ENCODE measurements at regions not wholly inside any gene's neighbourhood (a gene's known extent, or its start where the extent isn't known, plus 50 kb on each side); places are given as distances from the start of the nearest gene placed in this dataset.
A peak's percentile ranks its signal among the peaks of the same experiment; 100 is the strongest.

DNA sequence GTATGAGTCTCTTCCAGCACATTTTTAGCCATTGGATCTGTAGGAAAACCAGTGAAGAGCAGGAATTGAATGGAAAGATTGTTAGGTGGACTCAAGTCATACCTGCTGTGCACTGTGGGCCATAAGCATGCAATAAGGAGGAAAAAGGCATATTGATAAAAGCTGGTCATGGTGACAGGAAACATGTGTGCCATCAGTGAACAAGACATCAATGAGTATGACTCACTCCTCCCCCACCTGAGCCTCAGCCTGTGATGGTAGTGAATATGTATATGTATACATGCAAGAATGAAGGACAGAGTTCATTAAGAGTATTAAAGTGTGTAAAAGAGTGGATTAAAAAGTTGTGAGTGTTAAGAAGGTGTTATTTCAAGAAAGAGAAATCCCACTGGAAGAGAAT, 164.5 kb downstream of the TMEM38B start:
- H3K4me1 ChIP-seq (ENCODE audit: low read depth, poor library complexity, severe bottlenecking), result peaks cover 3% of the 10 kb centered on the region
- H3K9ac ChIP-seq, result no peak overlapping the region
- H3K27ac ChIP-seq, result no peak overlapping the region
- H2AFZ ChIP-seq (ENCODE audit: low read depth), result no peak overlapping the region
- peak overlapping the region; percentile 25; the same call in 1 of the 2 replicates for H3K4me2 ChIP-seq
- no peaks in the 10 kb centered on the region for H3K36me3 ChIP-seq (ENCODE audit: insufficient read depth)
- H3K79me2 ChIP-seq (ENCODE audit: insufficient read depth, low read depth), result no peaks in the 10 kb centered on the region
- H3K27me3 ChIP-seq (ENCODE audit: insufficient read depth, low read depth), result no peaks in the 10 kb centered on the region
- H3K4me3 ChIP-seq (IDR thresholded peaks at IDR 0.05; ENCODE audit: insufficient read depth, low read depth, low read length), result no peak overlapping the region
- TF ChIP-seq, protein P1, sequence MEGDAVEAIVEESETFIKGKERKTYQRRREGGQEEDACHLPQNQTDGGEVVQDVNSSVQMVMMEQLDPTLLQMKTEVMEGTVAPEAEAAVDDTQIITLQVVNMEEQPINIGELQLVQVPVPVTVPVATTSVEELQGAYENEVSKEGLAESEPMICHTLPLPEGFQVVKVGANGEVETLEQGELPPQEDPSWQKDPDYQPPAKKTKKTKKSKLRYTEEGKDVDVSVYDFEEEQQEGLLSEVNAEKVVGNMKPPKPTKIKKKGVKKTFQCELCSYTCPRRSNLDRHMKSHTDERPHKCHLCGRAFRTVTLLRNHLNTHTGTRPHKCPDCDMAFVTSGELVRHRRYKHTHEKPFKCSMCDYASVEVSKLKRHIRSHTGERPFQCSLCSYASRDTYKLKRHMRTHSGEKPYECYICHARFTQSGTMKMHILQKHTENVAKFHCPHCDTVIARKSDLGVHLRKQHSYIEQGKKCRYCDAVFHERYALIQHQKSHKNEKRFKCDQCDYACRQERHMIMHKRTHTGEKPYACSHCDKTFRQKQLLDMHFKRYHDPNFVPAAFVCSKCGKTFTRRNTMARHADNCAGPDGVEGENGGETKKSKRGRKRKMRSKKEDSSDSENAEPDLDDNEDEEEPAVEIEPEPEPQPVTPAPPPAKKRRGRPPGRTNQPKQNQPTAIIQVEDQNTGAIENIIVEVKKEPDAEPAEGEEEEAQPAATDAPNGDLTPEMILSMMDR (conservative IDR thresholded peaks at IDR 0.05; ENCODE audit: low read depth, low read length), result no peak
- H4K20me1 ChIP-seq (ENCODE audit: insufficient read depth), result no peaks in the 10 kb centered on the region

DNA sequence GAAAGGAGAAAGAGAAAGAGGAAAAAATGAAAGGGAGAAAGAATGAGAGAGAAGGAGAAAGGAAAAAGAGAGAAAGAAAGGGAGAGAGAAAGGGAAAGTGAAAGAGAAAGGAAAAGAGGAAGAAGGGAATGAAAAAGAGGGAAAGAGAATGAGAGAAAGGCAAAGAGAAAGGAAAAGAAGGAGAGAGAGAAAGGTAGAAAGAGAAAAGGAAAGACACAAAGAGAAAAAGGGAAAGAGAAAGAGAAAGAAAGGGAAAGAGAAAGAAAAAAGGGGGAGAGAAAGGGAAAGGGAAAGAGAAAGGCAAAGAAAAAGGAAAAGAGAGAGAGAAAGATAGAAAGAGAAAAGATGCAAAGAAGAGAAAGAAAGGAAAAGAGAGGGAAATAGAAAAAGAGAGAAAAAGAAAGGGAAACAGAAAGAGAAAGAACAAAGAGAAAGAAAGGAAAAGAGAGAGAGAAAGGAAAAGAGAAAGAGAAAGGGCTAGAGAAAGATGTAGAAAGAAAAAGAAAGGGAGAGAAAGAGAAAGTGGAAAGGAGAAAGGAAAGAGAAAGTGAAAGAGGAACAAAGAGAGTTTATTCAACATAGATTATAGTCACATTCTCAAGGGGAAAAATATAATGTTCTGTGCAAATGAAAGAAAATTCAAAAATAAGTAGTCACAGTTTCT, 165.2 kb downstream of the TMEM38B start:
- Histone ChIP-seq H3K79me2 (ENCODE audit: insufficient read depth, low read depth) (no peaks in the 10 kb centered on the region), H2AFZ (ENCODE audit: low read depth) (no peak overlapping the region), H3K4me2 (peak overlapping the region; percentile 25; the same call in 1 of the 2 replicates), H3K9ac (no peak overlapping the region), H3K27ac (no peak overlapping the region), H3K27me3 (ENCODE audit: insufficient read depth, low read depth) (no peaks in the 10 kb centered on the region), H3K36me3 (ENCODE audit: insufficient read depth) (no peaks in the 10 kb centered on the region), H3K4me3 (IDR thresholded peaks at IDR 0.05; ENCODE audit: insufficient read depth, low read depth, low read length) (no peak overlapping the region), H4K20me1 (ENCODE audit: insufficient read depth) (no peaks in the 10 kb centered on the region), H3K4me1 (ENCODE audit: low read depth, poor library complexity, severe bottlenecking) (peaks cover 3% of the 10 kb centered on the region)
- TF ChIP-seq, protein P1 (conservative IDR thresholded peaks at IDR 0.05; ENCODE audit: low read depth, low read length), result no peak

DNA sequence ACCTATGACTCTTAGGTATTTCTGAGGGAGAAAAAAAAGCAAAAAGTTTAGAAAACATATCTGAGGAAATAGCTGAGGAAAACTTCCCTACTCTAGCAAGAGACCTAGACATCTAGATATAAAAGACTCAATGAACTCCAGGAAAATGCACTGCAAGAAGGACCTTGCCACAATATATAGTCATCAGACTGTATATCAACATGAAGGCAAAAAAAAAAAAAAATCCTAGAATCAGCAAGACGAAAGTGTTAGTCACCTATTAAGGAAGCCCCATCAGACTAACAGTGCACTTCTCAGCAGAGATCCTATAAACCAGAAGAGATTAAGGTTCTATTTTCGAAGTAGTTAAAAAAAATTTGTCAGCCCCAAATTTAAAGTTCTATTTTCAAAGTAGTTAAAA, 166.2 kb downstream of the TMEM38B start:
- no peak overlapping the region for H2AFZ ChIP-seq (ENCODE audit: low read depth)
- no peak overlapping the region for H3K4me3 ChIP-seq (IDR thresholded peaks at IDR 0.05; ENCODE audit: insufficient read depth, low read depth, low read length)
- H3K79me2 ChIP-seq (ENCODE audit: insufficient read depth, low read depth), result no peaks in the 10 kb centered on the region
- H3K4me2 ChIP-seq, result no peak overlapping the region
- H3K4me1 ChIP-seq (ENCODE audit: low read depth, poor library complexity, severe bottlenecking), result peaks cover 3% of the 10 kb centered on the region
- no peaks in the 10 kb centered on the region for H3K36me3 ChIP-seq (ENCODE audit: insufficient read depth)
- no peak overlapping the region for H3K27ac ChIP-seq
- TF ChIP-seq, protein P1 (conservative IDR thresholded peaks at IDR 0.05; ENCODE audit: low read depth, low read length), result no peak
- H3K9ac ChIP-seq, result no peak overlapping the region
- H3K27me3 ChIP-seq (ENCODE audit: insufficient read depth, low read depth), result no peaks in the 10 kb centered on the region
- H4K20me1 ChIP-seq (ENCODE audit: insufficient read depth), result no peaks in the 10 kb centered on the region

DNA sequence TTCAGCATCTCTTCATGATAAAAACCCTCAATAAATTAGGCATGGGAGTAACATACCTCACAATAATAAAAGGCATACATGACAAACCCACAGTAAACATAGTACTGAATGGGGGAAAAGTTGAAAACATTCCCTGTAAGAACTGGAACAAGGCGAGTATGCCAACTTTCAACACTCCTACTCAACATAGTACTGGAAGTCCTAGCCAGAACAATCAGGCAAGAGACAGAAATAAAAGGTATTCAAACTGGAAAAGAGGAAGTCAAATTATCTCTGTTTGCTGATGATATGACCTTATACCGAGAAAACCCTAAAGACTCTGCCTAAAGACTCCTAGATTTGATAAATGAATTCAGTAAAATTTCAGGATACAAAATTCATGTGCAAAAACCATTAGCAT, 167.6 kb downstream of the TMEM38B start:
- no peak overlapping the region for H3K9ac ChIP-seq
- H3K4me2 ChIP-seq, result no peak overlapping the region
- TF ChIP-seq, protein P1 (conservative IDR thresholded peaks at IDR 0.05; ENCODE audit: low read depth, low read length), result no peak
- peaks cover 3% of the 10 kb centered on the region for H3K4me1 ChIP-seq (ENCODE audit: low read depth, poor library complexity, severe bottlenecking)
- no peak overlapping the region for H3K4me3 ChIP-seq (IDR thresholded peaks at IDR 0.05; ENCODE audit: insufficient read depth, low read depth, low read length)
- H3K27me3 ChIP-seq (ENCODE audit: insufficient read depth, low read depth), result no peaks in the 10 kb centered on the region
- H3K79me2 ChIP-seq (ENCODE audit: insufficient read depth, low read depth), result no peaks in the 10 kb centered on the region
- no peak overlapping the region for H2AFZ ChIP-seq (ENCODE audit: low read depth)
- H3K36me3 ChIP-seq (ENCODE audit: insufficient read depth), result no peaks in the 10 kb centered on the region
- no peak overlapping the region for H3K27ac ChIP-seq
- H4K20me1 ChIP-seq (ENCODE audit: insufficient read depth), result no peaks in the 10 kb centered on the region

Measured in KMS-11 (cell line).